Stomach (tissue), 4 donors: ENCODE measurements at regions not wholly inside any gene's neighbourhood (a gene's known extent, or its start where the extent isn't known, plus 50 kb on each side); places are given as distances from the start of the nearest gene placed in this dataset.

ENCODE experiments used
- CTCF ChIP-seq, 7 experiments: fragments of 450-650 bp in 4 of 7; fragments of 200-600 bp in 3 of 7; sonication (generic) in 3 of 7; IDR thresholded peaks; one replicate each; pipeline ENCODE4 v1.5.1; 2016 to 2019; ENCODE audit warnings: antibody characterized with exemption in 7 of 7, control low read depth in 2 of 7, mild to moderate bottlenecking in 1 of 7
- EP300 ChIP-seq: sonication (generic); formaldehyde crosslinking; IDR thresholded peaks from one replicate; pipeline ENCODE4 v1.6.1; 2017; ENCODE audit warnings: antibody characterized with exemption
- POLR2A ChIP-seq, 4 donors: fragments of 450-650 bp; IDR thresholded peaks; one replicate each; pipeline ENCODE4 v1.6.1; 2016; ENCODE audit warnings: antibody characterized with exemption in 4 of 4, control low read depth in 2 of 4, mild to moderate bottlenecking in 1 of 4, moderate library complexity in 1 of 4

GRCh38 chr7:140249036-140249806 is 72.4 kb upstream of the KDM7A start:
- no peak for TF ChIP-seq CTCF (IDR thresholded peaks at IDR 0.05)
- no peak for TF ChIP-seq POLR2A (IDR thresholded peaks at IDR 0.05)
- TF ChIP-seq EP300: no peak
